ENCODE measurements at regions not wholly inside any gene's neighbourhood (a gene's known extent, or its start where the extent isn't known, plus 50 kb on each side); places are given as distances from the start of the nearest gene placed in this dataset.

DNA sequence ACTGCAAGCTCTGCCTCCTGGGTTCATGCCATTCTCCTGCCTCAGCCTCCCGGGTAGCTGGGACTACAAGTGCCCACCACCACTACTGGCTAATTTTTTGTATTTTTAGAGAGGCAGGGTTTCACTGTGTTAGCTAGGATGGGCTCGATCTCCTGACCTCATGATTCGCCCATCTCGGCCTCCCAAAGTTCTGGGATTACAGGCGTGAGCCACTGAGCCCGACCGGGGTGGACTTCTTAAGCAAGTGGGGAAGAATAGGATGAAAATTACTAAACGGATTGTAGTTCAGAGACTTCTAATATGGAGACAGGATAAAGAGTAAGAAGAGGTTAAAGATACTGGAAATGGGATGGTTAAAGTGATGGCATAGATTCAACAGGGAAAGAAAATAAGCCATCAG lies 132.3 kb upstream of the IRX2 start:
- Histone ChIP-seq H3K4me1 (replicated peaks; ENCODE audit: insufficient read depth) (no peaks in the 10 kb centered on the region), H4K20me1 (ENCODE audit: insufficient read depth) (no peaks in the 10 kb centered on the region), H2AFZ (no peak overlapping the region), H3K9me3 (ENCODE audit: insufficient read depth, low read depth) (peaks cover 22% of the 10 kb centered on the region; the same call in 1 of the 2 replicates), H3K27me3 (ENCODE audit: insufficient read depth, low read depth) (peaks cover 65% of the 10 kb centered on the region), H3K9me2 (ENCODE audit: insufficient read depth) (no peaks in the 10 kb centered on the region), H3F3A (ENCODE audit: insufficient read depth, low read depth) (no peaks in the 10 kb centered on the region), H3K36me3 (ENCODE audit: low read depth) (no peaks in the 10 kb centered on the region), H3K4me3 (no peak overlapping the region), H3K4me2 (no peak overlapping the region), H3K27ac (no peak overlapping the region), H3K79me2 (ENCODE audit: low read depth) (no peaks in the 10 kb centered on the region)
- intact Hi-C loops (cut with micrococcal nuclease; ENCODE audit: unreplicated experiment) = no loop called here
- no peak for DNase-seq
- TF ChIP-seq, protein P1, sequence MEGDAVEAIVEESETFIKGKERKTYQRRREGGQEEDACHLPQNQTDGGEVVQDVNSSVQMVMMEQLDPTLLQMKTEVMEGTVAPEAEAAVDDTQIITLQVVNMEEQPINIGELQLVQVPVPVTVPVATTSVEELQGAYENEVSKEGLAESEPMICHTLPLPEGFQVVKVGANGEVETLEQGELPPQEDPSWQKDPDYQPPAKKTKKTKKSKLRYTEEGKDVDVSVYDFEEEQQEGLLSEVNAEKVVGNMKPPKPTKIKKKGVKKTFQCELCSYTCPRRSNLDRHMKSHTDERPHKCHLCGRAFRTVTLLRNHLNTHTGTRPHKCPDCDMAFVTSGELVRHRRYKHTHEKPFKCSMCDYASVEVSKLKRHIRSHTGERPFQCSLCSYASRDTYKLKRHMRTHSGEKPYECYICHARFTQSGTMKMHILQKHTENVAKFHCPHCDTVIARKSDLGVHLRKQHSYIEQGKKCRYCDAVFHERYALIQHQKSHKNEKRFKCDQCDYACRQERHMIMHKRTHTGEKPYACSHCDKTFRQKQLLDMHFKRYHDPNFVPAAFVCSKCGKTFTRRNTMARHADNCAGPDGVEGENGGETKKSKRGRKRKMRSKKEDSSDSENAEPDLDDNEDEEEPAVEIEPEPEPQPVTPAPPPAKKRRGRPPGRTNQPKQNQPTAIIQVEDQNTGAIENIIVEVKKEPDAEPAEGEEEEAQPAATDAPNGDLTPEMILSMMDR (conservative IDR thresholded peaks at IDR 0.05) = no peak
- TF ChIP-seq EZH2 (IDR thresholded peaks at IDR 0.05; ENCODE audit: low read depth) = no peak
- ChIA-PET POLR2A (ENCODE audit: unreplicated experiment) (no interaction called here), CTCF (no interaction called here)
- BruUV-seq (replicated peaks) = no TSS peak

DNA sequence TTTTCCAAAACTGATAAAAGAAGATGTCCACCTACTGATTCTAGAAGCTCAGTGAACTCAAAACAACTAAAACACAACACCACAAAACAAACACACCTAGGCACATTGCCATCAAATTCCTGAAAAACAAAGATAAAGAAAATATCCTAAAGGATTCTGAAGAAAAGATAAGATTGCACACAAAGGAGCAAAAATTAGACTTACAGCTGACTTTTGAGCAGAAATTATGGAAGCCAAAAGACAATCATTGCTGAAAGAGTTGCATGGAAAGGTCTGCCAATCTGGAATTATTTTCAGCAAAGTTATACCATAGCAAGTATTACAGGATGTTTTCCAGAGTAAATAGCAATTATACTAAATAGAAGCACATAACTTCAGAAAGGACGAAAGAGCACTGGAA lies 128.2 kb upstream of the IRX2 start:
- H4K20me1 ChIP-seq (ENCODE audit: insufficient read depth) = no peaks in the 10 kb centered on the region
- CTCF ChIA-PET = no interaction called here
- no peak overlapping the region for H3K4me3 ChIP-seq
- no peak overlapping the region for H3K27ac ChIP-seq
- no peak overlapping the region for H3K4me2 ChIP-seq
- H3K9me3 ChIP-seq (ENCODE audit: insufficient read depth, low read depth) = peaks cover 22% of the 10 kb centered on the region; the same call in 1 of the 2 replicates
- H3F3A ChIP-seq (ENCODE audit: insufficient read depth, low read depth) = no peaks in the 10 kb centered on the region
- POLR2A ChIA-PET (ENCODE audit: unreplicated experiment) = no interaction called here
- H2AFZ ChIP-seq = no peak overlapping the region
- no peaks in the 10 kb centered on the region for H3K79me2 ChIP-seq (ENCODE audit: low read depth)
- BruUV-seq (replicated peaks) = no TSS peak
- no peaks in the 10 kb centered on the region; the same call in 1 of the 2 replicates for H3K9me2 ChIP-seq (ENCODE audit: insufficient read depth)
- H3K4me1 ChIP-seq (replicated peaks; ENCODE audit: insufficient read depth) = no peaks in the 10 kb centered on the region
- no peaks in the 10 kb centered on the region for H3K36me3 ChIP-seq (ENCODE audit: low read depth)
- intact Hi-C loops (cut with micrococcal nuclease; ENCODE audit: unreplicated experiment) = no loop called here
- DNase-seq = no peak
- H3K27me3 ChIP-seq (ENCODE audit: insufficient read depth, low read depth) = peaks cover 48% of the 10 kb centered on the region
- TF ChIP-seq, protein P1 (conservative IDR thresholded peaks at IDR 0.05) = no peak
- no peak for TF ChIP-seq EZH2 (IDR thresholded peaks at IDR 0.05; ENCODE audit: low read depth)

DNA sequence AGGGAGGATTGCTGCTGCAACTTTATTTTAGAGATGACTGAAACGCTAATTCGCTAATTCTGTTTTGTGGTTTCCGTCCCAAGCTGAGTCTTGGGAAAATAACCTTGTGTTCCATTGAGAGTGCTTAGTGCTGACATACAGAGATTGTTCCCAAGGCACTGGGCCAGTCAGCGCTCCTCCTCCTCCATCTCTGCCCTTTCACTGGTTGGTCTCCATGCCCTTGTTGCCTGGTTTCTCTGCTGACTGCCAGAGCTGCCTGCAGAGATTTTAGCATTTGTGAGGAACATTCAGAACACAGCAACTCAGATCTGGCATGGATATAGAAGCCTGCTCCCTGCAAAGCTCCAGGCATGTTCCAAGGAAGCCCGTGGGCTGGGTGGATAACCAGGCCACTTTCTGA lies 126.0 kb upstream of the IRX2 start:
- no peaks in the 10 kb centered on the region for H3K79me2 ChIP-seq (ENCODE audit: low read depth)
- no peak overlapping the region for H3K27ac ChIP-seq
- H3K9me2 ChIP-seq (ENCODE audit: insufficient read depth) = no peaks in the 10 kb centered on the region; the same call in 1 of the 2 replicates
- intact Hi-C loops (cut with micrococcal nuclease; ENCODE audit: unreplicated experiment) = no loop called here
- peaks cover 22% of the 10 kb centered on the region; the same call in 1 of the 2 replicates for H3K9me3 ChIP-seq (ENCODE audit: insufficient read depth, low read depth)
- H3K4me3 ChIP-seq = no peak overlapping the region
- ChIA-PET POLR2A (ENCODE audit: unreplicated experiment) (no interaction called here), CTCF (no interaction called here)
- H4K20me1 ChIP-seq (ENCODE audit: insufficient read depth) = no peaks in the 10 kb centered on the region
- no peaks in the 10 kb centered on the region for H3F3A ChIP-seq (ENCODE audit: insufficient read depth, low read depth)
- H2AFZ ChIP-seq = no peak overlapping the region
- H3K27me3 ChIP-seq (ENCODE audit: insufficient read depth, low read depth) = peaks cover 48% of the 10 kb centered on the region
- no peak for DNase-seq
- TF ChIP-seq EZH2 (IDR thresholded peaks at IDR 0.05; ENCODE audit: low read depth) = no peak
- TF ChIP-seq, protein P1 (conservative IDR thresholded peaks at IDR 0.05) = no peak
- H3K36me3 ChIP-seq (ENCODE audit: low read depth) = no peaks in the 10 kb centered on the region
- no peaks in the 10 kb centered on the region for H3K4me1 ChIP-seq (replicated peaks; ENCODE audit: insufficient read depth)
- no TSS peak for BruUV-seq (replicated peaks)
- H3K4me2 ChIP-seq = no peak overlapping the region
